ENCODE measurements at regions not wholly inside any gene's neighbourhood (a gene's known extent, or its start where the extent isn't known, plus 50 kb on each side); places are given as distances from the start of the nearest gene placed in this dataset.

DNA sequence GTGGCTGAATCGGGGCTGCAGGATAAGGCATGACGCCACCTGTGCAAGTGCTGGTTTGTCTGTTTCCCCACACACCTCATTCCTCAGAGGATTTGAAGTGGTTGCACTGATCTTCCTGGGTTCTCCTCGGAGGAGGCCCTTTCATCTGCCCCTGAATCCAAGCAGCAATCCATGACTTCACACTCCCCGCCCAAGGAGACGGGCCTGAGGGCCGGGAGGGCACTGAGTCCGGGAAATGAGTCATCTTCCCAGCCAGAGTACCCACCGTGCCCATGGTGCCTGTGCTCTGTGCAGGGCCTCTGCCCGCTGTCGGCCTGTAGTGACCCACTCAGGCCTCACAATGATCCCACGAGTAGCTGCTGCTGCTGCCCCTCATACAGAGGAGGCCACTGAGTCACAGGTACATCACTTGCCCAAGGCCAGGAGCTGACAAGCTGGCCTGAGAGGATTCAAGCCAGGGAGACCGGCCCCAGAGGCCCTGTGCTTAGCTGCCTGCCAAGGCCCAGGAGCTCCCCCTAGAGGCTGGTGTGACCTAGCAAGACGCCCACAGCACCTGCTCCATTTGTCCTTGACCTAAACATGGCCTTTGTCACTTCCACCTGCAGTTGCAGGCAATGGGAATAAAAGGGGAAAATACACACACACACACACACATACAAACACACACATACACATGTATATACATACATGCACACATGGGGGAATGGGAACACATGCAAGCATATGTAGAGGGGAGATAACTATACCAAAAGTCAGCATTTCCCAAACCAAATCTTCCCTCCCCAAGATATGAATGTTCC, 240.0 kb downstream of the C16orf95 start:
- no peak for DNase-seq

DNA sequence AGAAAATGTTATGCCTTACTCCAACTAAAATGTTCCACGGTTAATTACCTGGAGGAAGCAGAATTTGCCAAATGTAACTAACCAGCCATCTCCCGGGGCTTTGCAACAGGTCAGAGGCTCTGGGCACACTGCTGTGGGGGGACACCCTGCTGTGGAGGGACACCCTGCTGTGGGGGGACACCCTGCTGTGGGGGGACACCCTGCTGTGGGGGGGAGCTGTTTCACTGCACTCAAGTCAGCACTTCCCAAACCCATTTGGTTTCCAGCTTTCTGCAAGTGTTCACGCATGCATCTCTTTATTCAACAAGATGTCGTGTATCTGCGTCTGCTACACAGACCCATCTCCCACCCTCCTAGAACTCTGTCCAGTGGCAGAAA, 239.5 kb downstream of the C16orf95 start:
- DNase-seq, result no peak

DNA sequence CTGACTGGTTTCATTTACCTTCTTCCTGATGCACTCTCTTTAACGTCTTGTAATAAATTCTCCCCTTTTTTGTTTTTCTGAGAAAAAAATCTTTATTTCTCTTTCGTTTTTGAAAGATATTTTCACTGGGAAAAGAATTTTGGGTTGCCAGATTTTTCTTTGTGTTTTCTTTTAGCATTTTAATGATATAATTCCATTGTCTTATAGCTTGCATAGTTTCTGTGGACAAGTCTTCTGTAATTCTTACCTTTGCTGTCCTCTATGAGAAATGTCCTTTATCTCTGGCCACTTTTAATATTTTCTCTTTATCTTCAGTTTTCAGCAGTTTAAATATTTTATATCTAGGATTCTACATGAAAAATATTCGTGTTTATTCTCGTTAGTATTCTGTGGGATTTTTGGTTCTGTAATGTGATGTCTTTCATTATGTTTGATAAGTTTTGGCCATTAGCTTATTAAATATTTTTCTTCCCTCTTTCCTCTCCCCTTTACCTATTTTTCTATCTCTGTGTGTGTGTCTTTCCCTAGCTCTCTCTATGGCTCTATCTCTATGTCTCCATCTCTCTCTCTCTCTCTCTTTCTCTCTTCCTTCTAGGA, 236.5 kb downstream of the C16orf95 start:
- no peak for DNase-seq

DNA sequence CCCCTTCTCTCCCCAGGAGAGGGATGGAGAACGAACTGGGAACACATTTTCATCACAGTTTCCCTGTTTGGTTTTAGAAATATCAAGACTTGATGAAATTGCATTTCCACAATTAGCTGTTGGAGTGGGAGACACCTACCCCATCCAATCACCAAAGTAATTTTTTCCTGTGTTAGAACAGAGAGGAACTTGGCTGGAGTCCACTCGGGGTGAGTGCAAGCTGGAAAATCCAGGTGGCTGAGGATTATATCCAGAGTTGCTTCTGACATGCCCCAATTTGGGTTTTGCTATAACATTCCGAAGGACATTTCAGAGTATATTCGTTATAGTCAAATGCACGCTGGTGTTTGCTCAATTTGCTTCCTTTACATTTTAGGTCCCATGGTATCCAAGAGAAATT, 231.8 kb downstream of the C16orf95 start:
- no peak for DNase-seq

DNA sequence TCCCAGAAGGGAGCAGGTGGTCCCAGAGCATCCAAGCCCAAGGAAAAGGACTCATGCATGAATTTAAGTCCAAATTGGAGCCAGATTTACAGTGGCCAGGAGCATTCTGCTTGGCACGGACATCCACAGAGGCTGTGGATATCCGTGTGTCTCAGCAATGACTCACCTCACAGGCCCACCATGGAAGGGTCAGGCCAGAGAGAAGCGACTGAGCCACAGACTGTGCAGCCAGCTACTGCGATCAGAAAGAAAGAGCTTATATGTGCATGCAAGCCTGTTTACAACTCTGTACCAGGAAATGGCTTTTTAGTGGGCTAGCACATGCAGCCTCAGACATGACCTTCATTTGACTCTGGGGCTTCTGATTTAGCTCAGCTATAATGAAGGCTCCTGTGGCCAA, 231.0 kb downstream of the C16orf95 start:
- no peak for DNase-seq

DNA sequence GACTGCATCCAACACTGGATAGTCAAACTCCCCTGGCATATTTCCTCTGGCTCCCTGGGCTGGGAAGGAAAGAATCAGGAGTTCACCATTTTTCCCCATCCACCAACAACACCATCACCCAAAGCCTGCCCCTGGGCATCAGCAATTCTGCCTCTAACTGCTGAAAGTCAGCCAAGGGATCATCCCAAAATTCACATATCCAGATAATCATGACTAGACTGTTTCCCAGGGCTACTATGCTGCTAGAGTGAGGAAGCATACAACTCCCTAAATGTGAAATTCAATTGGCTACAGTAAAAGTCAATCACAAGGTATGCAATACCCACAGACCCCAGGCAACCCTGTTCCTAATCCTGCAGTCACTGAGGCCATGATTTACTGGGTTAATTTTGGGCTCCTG, 230.6 kb downstream of the C16orf95 start:
- DNase-seq, result no peak

DNA sequence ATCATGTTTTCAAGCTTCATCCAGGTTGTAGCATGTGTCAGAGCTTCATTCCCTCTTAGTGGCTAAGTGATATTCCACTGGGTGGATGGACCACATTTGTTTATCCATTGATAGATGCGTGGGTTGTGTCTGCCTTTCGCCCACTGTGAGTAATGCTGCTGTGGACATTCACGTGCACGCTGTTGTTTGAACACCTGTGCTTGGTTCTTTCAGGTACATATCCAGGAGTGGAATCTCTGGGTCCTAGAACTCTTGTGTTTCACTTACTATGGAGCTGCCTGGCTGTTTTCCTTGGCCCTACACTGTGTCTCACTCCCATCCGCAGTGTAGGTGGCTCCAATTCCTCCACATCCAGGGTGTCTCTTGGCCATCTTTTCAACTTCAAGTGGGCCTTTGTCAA, 224.2 kb downstream of the C16orf95 start:
- DNase-seq, result no peak

DNA sequence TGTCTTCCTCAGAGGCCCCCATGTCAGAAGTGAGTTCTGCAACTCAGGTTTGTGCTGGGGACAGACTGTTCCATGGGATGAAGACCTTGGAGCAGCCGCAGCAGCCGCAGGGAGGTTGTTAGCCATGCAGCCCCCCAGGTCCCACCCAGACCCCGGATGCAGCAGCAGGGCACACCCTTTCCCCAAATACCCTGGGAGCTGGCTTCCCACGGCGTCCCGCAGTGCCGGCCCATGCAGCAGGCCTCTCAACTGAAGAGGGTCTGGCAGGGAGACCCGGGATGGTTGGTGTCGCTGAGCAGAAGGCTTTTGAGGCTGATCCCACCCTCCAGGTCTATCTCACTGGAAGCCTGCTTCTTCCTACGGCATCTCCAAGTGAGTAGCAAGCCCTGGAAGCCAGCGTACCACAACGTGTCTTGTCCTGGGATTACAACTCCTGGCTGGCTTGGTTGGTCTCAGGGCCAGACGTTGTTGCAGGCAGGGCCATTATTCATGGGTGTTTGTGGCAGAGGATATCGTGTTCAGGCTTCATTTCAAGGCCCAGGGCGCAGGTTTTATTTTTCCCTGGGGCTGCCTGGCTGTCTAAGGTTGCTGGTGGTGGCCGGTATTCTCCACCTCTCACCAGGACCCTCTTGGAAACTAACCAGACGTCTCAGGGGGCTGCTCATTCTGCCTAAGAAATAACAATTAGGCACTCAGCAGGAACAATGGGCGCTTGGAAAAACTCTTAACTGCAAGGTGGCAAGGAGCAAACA, 223.2 kb downstream of the C16orf95 start:
- no peak for DNase-seq

DNA sequence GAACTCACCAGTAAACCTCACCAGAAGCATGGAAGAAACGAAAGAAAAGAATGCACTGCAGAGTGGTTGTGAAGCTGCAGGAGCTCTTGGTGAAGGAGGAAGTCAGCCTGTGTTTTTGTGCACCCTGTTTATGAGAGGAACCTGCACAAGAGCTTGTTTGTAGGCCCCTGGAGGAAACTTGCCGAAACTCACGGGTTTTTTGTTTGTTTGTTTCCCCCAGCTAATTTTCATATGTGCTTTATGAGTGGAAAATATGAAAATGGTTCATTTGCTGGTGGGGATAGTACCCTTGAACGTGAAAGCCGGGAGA, 222.7 kb downstream of the C16orf95 start:
- DNase-seq, result no peak

DNA sequence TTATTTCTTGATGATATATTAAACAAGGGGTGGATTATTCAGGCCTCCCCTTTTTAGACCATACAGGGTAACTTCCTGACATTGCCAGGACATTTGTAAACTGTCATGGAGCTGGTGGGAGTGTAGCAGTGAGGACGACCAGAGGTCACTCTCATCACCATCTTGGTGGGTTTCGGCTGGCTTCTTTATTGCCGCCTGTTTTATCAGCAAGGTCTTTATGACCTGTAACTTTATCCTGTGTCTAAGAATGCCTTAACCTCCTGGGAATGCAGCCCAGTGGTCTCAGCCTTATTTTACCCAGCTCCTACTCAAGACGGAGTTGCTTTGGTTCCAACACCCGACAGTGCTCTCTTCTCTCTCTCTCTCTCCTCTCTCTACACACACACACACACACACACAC, 221.9 kb downstream of the C16orf95 start:
- no peak for DNase-seq

DNA sequence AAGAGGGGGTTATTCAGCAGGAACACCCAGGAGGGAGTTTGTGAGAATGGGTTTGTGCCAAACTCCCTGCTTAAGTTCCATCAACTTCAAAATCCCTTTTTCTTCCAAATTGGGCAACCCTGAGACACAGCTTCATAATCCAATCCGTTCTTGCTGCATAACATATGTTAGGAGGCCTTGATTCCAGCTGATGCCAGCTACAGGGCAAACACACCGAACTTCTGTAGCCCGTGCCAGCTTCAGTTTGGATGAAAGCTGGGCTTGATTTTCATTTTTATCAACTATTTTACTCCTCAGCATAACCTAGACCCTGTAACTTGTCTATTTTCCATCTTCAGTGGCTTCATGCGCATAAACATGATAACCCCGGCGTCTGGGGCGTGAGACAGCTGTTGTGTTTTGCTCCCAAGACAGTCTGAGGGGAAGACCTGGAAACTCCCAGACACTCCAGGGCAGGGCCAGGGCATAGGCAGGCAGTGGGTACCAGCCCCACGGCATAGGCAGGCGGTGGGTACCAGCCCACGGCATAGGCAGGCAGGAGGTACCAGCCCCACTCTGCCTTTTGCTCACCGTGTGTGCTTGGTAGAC, 220.4 kb downstream of the C16orf95 start:
- DNase-seq, result no peak

DNA sequence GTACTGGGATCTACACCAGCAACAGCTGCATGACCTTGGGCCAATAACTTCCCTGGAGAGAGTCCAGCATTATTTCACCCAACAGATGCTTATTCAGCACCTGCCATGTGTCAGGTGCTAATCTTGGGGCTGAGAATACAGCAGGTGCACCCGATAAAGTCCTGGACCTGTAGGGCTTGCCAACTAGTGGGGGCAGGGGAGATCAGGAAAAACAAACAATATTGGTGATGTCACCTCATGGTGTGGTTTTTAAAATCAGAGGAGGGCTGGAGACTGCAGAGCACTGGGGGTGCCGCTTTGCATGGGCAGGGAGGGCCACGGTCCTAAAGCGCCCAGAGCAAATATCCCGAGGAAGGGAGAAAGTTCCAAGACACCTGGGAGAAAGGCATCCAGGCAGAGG, 218.8 kb downstream of the C16orf95 start:
- DNase-seq, result no peak

DNA sequence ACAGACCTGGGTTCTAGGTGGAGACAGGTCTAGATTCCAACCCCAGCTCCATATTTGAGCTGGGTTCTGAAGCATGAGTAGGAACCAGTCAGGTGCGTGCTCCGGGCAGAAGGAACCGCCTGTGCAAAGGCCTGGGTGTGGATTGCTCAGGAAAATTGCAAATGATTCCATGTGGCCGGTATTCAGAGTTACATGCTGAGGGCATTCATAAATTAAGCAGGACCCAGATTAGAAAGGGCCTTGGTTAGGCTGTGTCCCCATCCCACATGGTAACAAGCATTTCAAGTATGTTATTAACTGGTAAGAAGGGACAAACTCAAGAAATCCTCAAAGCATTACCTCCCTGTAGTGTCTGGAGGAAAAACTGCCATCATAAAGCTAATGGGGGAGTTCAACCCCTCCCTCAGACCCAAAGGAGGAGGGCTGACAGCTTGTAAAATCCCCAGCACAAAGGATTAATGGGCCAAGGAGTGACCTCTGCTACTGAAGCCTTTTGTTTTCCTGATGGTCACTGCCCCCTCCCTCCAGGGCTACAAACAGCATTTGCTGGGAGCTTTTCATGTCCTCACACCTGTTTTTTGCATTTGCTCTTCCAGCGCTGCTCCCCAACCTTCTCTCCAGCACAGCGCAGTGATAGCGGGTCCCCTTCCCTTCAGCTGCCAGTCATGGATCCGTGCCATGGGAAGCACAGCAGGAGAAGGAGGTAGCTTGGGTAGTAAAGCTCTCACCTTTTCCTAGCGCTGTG, 218.0 kb downstream of the C16orf95 start:
- no peak for DNase-seq

DNA sequence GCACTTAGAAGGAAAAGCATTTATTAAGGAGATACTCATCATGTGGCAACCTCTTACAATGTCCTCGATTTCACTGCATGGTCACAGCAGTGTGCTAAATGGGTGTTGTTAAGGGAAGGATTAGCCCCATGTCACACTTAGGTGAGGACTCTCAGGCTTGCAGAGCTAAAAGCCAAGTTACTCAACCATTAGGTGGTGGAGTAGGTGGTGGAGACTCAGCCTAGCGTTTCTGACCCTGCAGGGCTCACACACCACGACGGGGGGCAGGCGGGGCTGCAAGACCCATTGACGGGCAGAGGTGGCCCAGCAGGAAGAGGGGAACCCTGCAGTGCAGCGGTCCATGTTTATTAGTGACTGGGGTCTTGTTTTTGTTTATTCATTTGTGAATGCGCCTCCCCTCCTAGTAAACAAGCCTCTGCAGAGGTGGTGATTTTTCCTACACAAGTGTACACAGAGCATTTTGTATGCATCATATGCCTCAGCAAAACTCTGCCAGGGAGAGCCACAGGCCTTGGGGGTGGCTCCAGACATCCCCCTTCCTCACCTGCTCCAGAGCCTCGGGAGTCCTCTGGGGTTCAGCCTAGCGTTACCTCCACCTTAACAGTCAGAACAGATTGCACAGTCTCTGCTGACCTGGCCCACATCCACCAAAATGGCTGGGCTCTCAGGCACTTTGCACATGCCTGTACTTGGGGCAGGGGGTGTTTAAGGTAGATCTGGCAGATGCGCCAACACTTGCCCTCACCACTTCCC, 216.7 kb downstream of the C16orf95 start:
- no peak for DNase-seq

DNA sequence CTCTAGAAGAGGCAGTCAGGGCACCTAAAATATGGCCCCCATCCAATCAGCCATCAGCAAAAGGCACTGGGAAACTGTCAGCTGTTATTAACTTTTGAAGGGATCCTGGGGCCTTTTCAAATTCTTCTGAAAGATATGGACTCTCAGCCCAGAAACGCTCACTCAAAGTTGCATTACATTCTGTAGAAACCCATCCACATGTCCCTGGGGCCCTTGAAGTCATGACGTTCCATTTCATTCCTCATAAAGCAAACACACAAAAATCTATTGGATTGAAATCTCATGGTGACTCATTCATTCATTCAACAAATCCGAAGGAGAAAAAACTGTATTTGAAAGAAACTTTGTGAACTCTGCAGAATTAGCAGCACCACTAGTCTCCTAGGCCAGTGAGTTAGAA, 215.3 kb downstream of the C16orf95 start:
- no peak for DNase-seq

DNA sequence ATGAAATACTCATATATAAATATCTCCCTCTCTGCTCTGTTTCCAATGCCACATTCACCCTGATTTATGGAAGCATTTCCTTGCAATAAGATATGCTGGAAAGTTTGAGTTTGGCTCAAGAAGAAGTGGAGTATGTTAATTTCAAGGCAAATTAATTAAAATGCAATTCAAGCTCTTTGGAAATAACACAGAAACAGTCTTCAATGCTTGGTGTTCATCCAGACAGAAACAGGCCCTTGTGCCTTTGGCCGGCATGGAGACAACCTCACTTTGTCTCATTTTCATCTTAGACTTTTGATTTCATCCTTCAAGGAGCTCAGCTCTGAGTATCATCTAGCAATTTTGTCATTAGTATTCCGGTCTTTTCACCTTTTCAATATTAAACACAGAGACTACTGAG, 210.0 kb downstream of the C16orf95 start:
- DNase-seq, result no peak

DNA sequence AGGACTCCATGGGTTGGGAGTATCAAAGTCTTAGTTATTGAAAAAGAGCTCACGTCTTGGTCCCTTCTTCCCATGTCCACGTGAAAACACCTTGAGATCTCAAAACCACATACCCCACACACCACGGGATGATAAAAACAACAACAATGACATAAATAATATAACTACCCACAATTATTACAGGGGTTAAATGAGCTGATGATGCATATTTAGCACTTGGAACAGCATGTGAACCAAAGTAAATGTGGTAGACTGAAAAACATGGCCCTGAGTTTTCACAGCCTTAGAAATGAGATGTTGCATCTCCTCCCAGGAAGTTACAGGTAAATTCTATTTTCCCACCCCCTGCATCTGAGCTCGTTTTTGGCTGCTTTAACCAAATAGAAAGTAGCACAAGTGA, 208.9 kb downstream of the C16orf95 start:
- DNase-seq, result no peak

DNA sequence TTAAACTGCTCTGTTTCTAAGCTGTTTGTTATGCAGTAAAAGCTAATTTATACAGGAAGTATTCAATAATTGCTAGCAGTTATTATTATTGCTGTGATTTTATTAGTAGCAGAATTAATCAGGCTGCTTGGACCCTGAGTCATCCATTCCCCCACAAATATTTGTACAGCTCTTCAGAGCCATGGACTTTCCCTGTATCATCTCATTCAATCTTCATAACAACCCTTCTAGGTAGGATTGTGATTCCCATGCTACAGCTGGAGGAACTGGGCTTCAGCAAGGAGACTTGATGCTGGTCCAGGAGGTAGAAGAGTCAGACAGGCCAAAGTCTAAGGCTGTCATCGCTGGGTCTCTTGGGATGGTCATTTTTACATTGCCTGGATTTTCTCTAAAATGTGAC, 208.3 kb downstream of the C16orf95 start:
- DNase-seq, result no peak

DNA sequence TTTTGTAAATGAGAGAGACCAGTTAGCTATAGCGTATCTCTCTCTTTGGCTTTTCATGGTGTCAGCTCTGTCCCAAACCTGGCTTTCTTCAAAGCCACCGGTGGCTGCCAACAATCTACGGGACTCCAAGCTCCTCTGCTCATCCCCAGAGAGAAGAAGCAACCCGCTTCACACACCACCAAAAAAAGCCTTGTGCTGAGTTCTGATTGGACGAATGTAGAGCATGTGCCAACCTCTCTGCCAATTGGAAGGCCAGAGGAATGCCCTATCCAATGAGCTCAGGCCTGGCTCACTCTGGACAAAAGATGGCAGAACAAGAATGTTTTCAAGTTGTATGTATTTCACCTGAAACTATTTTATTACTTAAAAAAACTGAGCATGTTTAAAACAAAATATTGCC, 202.4 kb downstream of the C16orf95 start:
- DNase-seq, result no peak

DNA sequence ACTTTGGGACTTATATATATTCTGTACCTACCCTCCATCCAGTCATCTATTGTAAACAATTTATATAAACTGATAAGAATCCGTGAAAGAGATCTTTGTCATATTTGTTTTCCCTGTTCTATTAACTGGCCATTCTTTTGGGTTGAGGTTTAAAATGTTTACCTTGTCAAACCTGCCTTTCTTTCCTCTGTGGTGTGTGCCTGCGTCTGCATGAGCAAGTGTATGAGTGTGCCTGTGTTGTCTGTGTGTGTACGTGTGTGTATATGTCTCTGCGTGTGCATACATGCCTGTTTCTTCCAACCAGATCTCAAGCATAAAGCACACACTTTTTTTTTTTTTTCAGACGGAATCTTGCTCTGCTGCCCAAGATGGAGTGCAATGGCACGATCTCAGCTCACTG, 201.5 kb downstream of the C16orf95 start:
- no peak for DNase-seq

DNA sequence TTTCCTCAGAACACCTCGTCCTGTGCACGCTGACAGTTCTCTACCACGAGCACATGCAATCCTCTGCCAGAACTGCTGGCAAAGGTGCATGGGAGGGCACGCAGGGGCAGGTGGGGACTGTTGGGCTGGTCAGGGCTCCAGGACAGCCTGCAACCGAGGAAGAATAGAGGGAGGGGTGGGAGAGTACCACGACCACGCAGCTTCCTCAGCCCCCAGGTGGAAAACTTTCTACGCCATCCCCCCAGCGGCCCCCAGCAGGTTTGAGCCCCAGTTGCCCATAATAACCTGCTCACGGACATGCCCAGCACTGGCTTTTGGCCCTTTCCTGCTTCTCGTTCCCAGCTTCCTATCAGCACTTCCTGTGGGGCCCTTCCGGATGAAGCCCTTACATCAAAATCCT, 199.3 kb downstream of the C16orf95 start:
- no peak for DNase-seq

DNA sequence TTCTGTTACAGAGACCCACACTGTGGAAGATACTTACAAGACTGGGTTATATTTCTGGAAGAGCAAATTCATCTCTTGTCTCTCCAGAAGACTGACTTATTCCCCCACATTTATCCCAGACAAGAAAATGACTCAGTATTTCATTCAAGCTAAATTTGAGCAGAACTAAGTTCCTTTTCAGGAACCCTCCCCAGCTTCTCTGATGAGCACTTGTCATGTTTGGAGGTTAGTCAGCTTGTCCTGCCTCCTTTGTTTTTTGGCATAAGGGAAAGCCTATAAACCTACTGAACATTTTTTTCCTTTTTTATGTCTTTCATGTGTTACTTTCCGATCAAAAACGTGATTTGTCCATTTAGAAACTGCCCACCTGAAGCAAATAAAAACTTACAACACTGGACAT, 198.0 kb downstream of the C16orf95 start:
- no peak for DNase-seq

DNA sequence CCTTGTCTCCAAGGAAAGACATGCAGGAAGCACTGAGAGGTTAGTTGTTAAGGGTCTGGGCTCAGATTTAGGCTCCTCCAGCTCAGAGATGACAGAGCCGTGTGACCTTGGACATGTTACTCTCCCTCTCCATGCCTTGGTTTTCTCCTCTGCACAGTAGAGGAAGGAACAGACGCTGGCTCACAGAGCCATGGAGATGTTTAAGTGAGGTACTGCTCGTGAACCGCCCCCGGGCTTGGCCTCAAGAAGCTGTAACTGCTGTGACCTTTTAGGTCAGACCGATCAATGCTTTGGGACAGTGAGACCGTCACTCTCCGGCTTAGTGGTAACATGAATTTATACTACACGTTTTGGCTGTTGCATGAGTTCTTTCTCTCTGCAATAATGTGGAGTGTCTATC, 197.4 kb downstream of the C16orf95 start:
- DNase-seq, result no peak
